HUES48 (cell line): ENCODE measurements at regions not wholly inside any gene's neighbourhood (a gene's known extent, or its start where the extent isn't known, plus 50 kb on each side); places are given as distances from the start of the nearest gene placed in this dataset.

Experiments used
- H3K27ac ChIP-seq: one replicate; pipeline ENCODE4 v1.7.0; 2013; ENCODE audit warnings: low read depth, low read length, inconsistent platforms
- H3K27me3 ChIP-seq: 2 replicates; pipeline ENCODE4 v1.6.1; 2013; ENCODE audit warnings: mild to moderate bottlenecking, low read length; ENCODE audit not compliant: control insufficient read depth, insufficient read depth
- H3K36me3 ChIP-seq: 2 replicates; pipeline ENCODE4 v1.6.1; 2013; ENCODE audit warnings: low read length; ENCODE audit not compliant: control insufficient read depth, insufficient read depth
- H3K4me1 ChIP-seq: 2 replicates; pipeline ENCODE4 v1.6.1; 2013; ENCODE audit warnings: mild to moderate bottlenecking, low read length; ENCODE audit not compliant: control insufficient read depth, insufficient read depth
- H3K4me3 ChIP-seq: 2 replicates; pipeline ENCODE4 v1.5.1; 2013; ENCODE audit warnings: mild to moderate bottlenecking, low read depth, low read length
- H3K9ac ChIP-seq: 2 replicates; pipeline ENCODE4 v1.6.1; 2013; ENCODE audit warnings: mild to moderate bottlenecking, low read depth, low read length, moderate library complexity
- H3K9me3 ChIP-seq: 2 replicates; pipeline ENCODE4 v1.6.1; 2013; ENCODE audit warnings: low read length; ENCODE audit not compliant: control insufficient read depth, insufficient read depth

GRCh38 chr13:29902632-29903305 is 52.4 kb upstream of the UBL3 start:
- no peaks in the 10 kb centered on the region for H3K9me3 ChIP-seq
- no peaks in the 10 kb centered on the region for H3K4me1 ChIP-seq
- no peaks in the 10 kb centered on the region for H3K27me3 ChIP-seq
- no peak overlapping the region for H3K9ac ChIP-seq
- no peaks in the 10 kb centered on the region for H3K36me3 ChIP-seq
- no peak overlapping the region for H3K4me3 ChIP-seq
- H3K27ac ChIP-seq, result no peak overlapping the region

- Histone ChIP-seq H3K9me3 (no peaks in the 10 kb centered on the region), H3K4me1 (no peaks in the 10 kb centered on the region), H3K36me3 (no peaks in the 10 kb centered on the region), H3K27me3 (no peaks in the 10 kb centered on the region), H3K9ac (no peak overlapping the region), H3K4me3 (no peak overlapping the region), H3K27ac (no peak overlapping the region)
These were observed 51.6 kb upstream of the UBL3 start for GRCh38 chr13:29901710-29902631.
